Right atrium auricular region (tissue), 2 donors: ENCODE measurements at regions not wholly inside any gene's neighbourhood (a gene's known extent, or its start where the extent isn't known, plus 50 kb on each side); places are given as distances from the start of the nearest gene placed in this dataset.
A peak's percentile ranks its signal among the peaks of the same experiment; 100 is the strongest.
"Not testable (repeated sequence)": the region's sequence is repeated elsewhere in the genome, so short reads cannot be mapped to it uniquely, and the experiment has no call there.

Source experiments
- DNase-seq: peaks from one replicate; pipeline ENCODE4 v3.0.0-alpha.2; 2019; ENCODE audit warnings: low spot score
- H3K27ac ChIP-seq, 2 donors: fragments of 200-600 bp; sonication (generic); 1 replicate in 1 of 2; 2 replicates in 1 of 2; pipeline ENCODE4 v1.5.1; 2016 to 2019
- H3K27me3 ChIP-seq, 2 donors: fragments of 200-600 bp; sonication (generic); one replicate each; pipeline versions ENCODE4 v1.5.1 to v1.6.0; 2017 to 2019
- H3K36me3 ChIP-seq: fragments of 200-600 bp; sonication (generic); one replicate; pipeline ENCODE4 v1.5.1; 2016
- H3K4me1 ChIP-seq, 2 donors: fragments of 200-600 bp; sonication (generic); one replicate each; pipeline versions ENCODE4 v1.5.1 to v1.6.0; 2017 to 2019
- H3K4me3 ChIP-seq, 2 donors: fragments of 200-600 bp; sonication (generic); 1 replicate in 1 of 2; 2 replicates in 1 of 2; pipeline ENCODE4 v1.5.1; 2017 to 2019; ENCODE audit warnings: mild to moderate bottlenecking in 1 of 2, moderate library complexity in 1 of 2
- H3K9me3 ChIP-seq, 2 donors: fragments of 200-600 bp; sonication (generic); one replicate each; pipeline ENCODE4 v1.5.1; 2019
- TF ChIP-seq, protein P1 (sequence below), 2 donors: fragments of 200-600 bp; sonication (generic); IDR thresholded peaks; one replicate each; pipeline ENCODE4 v1.5.1; 2019; ENCODE audit warnings: antibody characterized with exemption in 2 of 2

DNA sequence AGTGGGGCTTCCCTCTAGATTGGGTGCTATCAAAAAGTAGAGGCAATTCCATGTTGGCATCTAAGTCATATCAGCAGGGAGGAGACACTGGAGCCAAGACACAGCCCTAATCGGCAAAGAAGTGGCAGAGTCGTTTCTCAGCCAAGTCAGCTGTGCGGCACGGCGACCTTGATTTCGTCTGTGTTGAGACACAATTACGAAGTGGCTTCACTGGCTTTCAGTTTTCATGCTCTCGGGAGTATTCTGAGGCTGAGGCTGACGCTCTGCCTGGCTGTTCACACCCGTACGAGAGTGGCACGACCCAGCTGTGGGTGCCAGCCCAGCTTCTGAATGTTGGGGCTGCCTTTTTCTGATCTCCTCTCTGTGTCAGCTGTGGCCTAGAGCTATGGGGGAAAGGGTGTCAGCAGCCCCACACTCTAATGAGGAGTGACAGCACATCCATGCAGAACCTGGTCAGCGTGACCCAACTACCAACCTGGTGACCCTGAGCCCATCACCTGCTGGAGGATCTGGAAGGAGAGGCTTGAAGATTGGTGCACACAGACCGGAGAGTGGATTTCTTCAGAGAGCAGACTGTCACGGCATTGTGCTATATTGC, 105.7 kb upstream of the TMEM45B start:
- Histone ChIP-seq H3K4me3 (no peak overlapping the region), H3K36me3 (no peaks in the 10 kb centered on the region), H3K9me3 (no peaks in the 10 kb centered on the region), H3K4me1 (no peaks in the 10 kb centered on the region), H3K27ac (no peak overlapping the region), H3K27me3 (no peaks in the 10 kb centered on the region)
- DNase-seq: no peak
- TF ChIP-seq, protein P1, sequence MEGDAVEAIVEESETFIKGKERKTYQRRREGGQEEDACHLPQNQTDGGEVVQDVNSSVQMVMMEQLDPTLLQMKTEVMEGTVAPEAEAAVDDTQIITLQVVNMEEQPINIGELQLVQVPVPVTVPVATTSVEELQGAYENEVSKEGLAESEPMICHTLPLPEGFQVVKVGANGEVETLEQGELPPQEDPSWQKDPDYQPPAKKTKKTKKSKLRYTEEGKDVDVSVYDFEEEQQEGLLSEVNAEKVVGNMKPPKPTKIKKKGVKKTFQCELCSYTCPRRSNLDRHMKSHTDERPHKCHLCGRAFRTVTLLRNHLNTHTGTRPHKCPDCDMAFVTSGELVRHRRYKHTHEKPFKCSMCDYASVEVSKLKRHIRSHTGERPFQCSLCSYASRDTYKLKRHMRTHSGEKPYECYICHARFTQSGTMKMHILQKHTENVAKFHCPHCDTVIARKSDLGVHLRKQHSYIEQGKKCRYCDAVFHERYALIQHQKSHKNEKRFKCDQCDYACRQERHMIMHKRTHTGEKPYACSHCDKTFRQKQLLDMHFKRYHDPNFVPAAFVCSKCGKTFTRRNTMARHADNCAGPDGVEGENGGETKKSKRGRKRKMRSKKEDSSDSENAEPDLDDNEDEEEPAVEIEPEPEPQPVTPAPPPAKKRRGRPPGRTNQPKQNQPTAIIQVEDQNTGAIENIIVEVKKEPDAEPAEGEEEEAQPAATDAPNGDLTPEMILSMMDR (IDR thresholded peaks at IDR 0.05): no peak

- no peaks in the 10 kb centered on the region for H3K27me3 ChIP-seq
- no peaks in the 10 kb centered on the region for H3K4me1 ChIP-seq
- DNase-seq: no peak
- H3K4me3 ChIP-seq: no peak overlapping the region
- H3K36me3 ChIP-seq: no peaks in the 10 kb centered on the region
- TF ChIP-seq, protein P1 (IDR thresholded peaks at IDR 0.05): no peak
- H3K27ac ChIP-seq: no peak overlapping the region
- no peaks in the 10 kb centered on the region for H3K9me3 ChIP-seq
Measured at GRCh38 chr11:129710423-129710822, 105.2 kb upstream of the TMEM45B start.

DNA sequence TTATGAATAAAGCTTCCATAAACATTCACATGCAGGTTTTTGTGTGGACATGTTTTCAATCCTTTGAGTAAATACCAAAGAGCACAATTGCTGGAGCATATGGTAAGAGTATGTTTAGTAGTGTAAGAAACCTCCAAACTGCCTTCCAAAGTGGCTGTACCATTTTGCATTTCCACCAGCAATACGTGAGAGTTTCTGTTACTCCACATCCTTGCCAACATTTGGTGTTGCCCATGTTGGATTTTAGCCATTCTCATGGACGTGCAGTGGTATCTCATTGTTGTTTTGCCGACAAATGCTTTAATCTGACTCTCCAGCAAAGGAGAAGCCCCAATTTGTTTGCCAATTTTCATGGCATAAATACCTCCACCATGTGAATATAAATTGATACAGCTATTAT, 103.9 kb upstream of the TMEM45B start:
- no peak overlapping the region for H3K27ac ChIP-seq
- TF ChIP-seq, protein P1 (IDR thresholded peaks at IDR 0.05): no peak
- no peaks in the 10 kb centered on the region for H3K36me3 ChIP-seq

GRCh38 chr11:129712486-129713240, 103.0 kb upstream of the TMEM45B start:
- DNase-seq: peak; percentile 32
- not testable (repeated sequence) for H3K27me3 ChIP-seq, H3K4me3 ChIP-seq, H3K9me3 ChIP-seq, H3K36me3 ChIP-seq, H3K4me1 ChIP-seq, H3K27ac ChIP-seq

More for the DNA sequence above, 103.9 kb upstream of the TMEM45B start:
- Histone ChIP-seq H3K27me3 (no peaks in the 10 kb centered on the region), H3K4me3 (no peak overlapping the region), H3K9me3 (no peaks in the 10 kb centered on the region), H3K4me1 (no peaks in the 10 kb centered on the region)
- no peak for DNase-seq

- TF ChIP-seq, protein P1 (IDR thresholded peaks at IDR 0.05): no peak
- Histone ChIP-seq H3K27ac (no peak overlapping the region), H3K27me3 (no peaks in the 10 kb centered on the region), H3K4me3 (no peak overlapping the region), H3K36me3 (no peaks in the 10 kb centered on the region), H3K9me3 (no peaks in the 10 kb centered on the region), H3K4me1 (no peaks in the 10 kb centered on the region)
- DNase-seq: no peak
Measured at GRCh38 chr11:129719037-129719436, 96.6 kb upstream of the TMEM45B start.

DNA sequence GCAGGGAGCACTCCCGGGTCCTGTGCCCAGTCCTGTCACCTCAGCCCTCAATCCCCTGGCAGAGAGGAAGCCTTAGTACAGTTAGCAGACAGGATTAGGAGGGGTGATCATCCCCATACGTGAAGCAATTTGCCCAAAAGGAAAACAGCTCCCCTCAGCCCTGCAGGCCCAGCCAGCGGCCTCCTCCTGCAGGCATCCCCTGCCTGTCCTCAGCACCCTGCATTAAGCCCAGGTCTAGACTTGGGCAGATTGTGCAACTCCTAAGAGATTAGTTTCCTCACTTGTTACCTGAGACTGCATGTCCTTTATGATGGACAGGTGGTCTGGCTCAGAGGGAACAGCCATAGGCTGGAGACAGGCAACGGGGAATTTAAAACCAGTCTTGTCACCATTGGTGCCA, 95.5 kb upstream of the TMEM45B start:
- TF ChIP-seq, protein P1 (IDR thresholded peaks at IDR 0.05): no peak
- Histone ChIP-seq H3K27ac (no peak overlapping the region), H3K4me1 (no peaks in the 10 kb centered on the region), H3K9me3 (no peaks in the 10 kb centered on the region), H3K36me3 (no peaks in the 10 kb centered on the region), H3K4me3 (no peak overlapping the region), H3K27me3 (no peaks in the 10 kb centered on the region)
- no peak for DNase-seq
